ENCODE measurements at regions not wholly inside any gene's neighbourhood (a gene's known extent, or its start where the extent isn't known, plus 50 kb on each side); places are given as distances from the start of the nearest gene placed in this dataset.

- TF ChIP-seq CTCF (IDR thresholded peaks at IDR 0.05; ENCODE audit: low read depth, low read length, missing input control), result no peak
These were observed 380.9 kb upstream of the PTBP2 start (continued) for GRCh38 chr1:96340686-96341085.

GRCh38 chr1:96346719-96347118, 374.9 kb upstream of the PTBP2 start:
- no peak overlapping the region for H3K9ac ChIP-seq (ENCODE audit: low read depth in 1 of 2, low read length in 2 of 2)
- DNase-seq (ENCODE audit: low spot score), result no peak
- no peaks in the 10 kb centered on the region for H3K9me3 ChIP-seq (ENCODE audit: control insufficient read depth in 4 of 4, low read length in 3 of 4)
- no peaks in the 10 kb centered on the region for H3K4me1 ChIP-seq (ENCODE audit: control insufficient read depth in 4 of 4, insufficient read depth in 4 of 4, low read length in 3 of 4)
- H3K4me3 ChIP-seq (ENCODE audit: low read depth in 1 of 3, low read length in 3 of 3), result no peak overlapping the region
- H3K27me3 ChIP-seq (ENCODE audit: control insufficient read depth in 4 of 4, insufficient read depth in 4 of 4, low read length in 3 of 4), result no peaks in the 10 kb centered on the region
- H3K27ac ChIP-seq (ENCODE audit: low read depth in 1 of 2, low read length in 2 of 2), result no peak overlapping the region
- no peaks in the 10 kb centered on the region for H3K36me3 ChIP-seq (ENCODE audit: control insufficient read depth in 4 of 4, insufficient read depth in 3 of 4, low read depth in 1 of 4, low read length in 3 of 4)
- TF ChIP-seq HNF4A (conservative IDR thresholded peaks at IDR 0.05) (no peak), NR2F2 (IDR thresholded peaks at IDR 0.05) (no peak), JUND (IDR thresholded peaks at IDR 0.05) (no peak), FOXA2 (IDR thresholded peaks at IDR 0.05) (no peak), MAX (IDR thresholded peaks at IDR 0.05) (no peak), CTCF (IDR thresholded peaks at IDR 0.05; ENCODE audit: low read depth, low read length, missing input control) (no peak), TAF1 (conservative IDR thresholded peaks at IDR 0.05) (no peak), FOXA1 (IDR thresholded peaks at IDR 0.05) (no peak), EGR1 (IDR thresholded peaks at IDR 0.05; ENCODE audit: low read depth in 2 of 2) (no peak), RXRA (IDR thresholded peaks at IDR 0.05) (no peak), ATF3 (IDR thresholded peaks at IDR 0.05) (no peak), YY1 (IDR thresholded peaks at IDR 0.05) (no peak), RAD21 (IDR thresholded peaks at IDR 0.05) (no peak), HNF4G (IDR thresholded peaks at IDR 0.05) (no peak), ZBTB33 (IDR thresholded peaks at IDR 0.05) (no peak), GABPA (IDR thresholded peaks at IDR 0.05 in 1 of 2, conservative IDR thresholded peaks at IDR 0.05 in 1 of 2) (no peak), SP1 (IDR thresholded peaks at IDR 0.05) (no peak), REST (IDR thresholded peaks at IDR 0.05) (no peak)

Measured in liver (tissue), 7 donors.